ENCODE measurements at regions not wholly inside any gene's neighbourhood (a gene's known extent, or its start where the extent isn't known, plus 50 kb on each side); places are given as distances from the start of the nearest gene placed in this dataset.

DNA sequence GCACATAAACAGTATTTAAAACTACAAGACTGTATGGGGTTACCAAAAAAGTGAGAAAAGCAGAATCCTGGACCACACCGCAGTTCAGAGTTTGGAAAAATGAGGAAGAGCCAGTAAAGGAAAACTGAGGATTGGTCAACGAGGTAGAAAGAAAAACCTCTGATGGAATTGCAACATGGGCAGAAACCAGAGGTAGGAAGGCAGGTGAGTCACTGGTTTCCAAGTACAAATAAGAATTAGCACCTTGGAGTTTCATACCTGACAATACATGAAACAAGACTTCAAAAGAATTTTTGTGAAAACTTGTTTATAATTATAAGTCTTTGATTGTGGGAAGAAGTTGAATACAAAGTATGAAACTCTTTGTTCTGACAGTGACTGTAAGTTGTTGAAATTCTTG is 533.7 kb upstream of the DAB1 start:
- TF ChIP-seq, protein P1, sequence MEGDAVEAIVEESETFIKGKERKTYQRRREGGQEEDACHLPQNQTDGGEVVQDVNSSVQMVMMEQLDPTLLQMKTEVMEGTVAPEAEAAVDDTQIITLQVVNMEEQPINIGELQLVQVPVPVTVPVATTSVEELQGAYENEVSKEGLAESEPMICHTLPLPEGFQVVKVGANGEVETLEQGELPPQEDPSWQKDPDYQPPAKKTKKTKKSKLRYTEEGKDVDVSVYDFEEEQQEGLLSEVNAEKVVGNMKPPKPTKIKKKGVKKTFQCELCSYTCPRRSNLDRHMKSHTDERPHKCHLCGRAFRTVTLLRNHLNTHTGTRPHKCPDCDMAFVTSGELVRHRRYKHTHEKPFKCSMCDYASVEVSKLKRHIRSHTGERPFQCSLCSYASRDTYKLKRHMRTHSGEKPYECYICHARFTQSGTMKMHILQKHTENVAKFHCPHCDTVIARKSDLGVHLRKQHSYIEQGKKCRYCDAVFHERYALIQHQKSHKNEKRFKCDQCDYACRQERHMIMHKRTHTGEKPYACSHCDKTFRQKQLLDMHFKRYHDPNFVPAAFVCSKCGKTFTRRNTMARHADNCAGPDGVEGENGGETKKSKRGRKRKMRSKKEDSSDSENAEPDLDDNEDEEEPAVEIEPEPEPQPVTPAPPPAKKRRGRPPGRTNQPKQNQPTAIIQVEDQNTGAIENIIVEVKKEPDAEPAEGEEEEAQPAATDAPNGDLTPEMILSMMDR (conservative IDR thresholded peaks at IDR 0.05 in 1 of 2, IDR thresholded peaks at IDR 0.05 in 1 of 2; ENCODE audit: low read depth in 1 of 2, low read length in 2 of 2), result no peak
- no peak for TF ChIP-seq EZH2 (IDR thresholded peaks at IDR 0.05; ENCODE audit: low read length, missing control alignments)
